Neural progenitor cell (in vitro differentiated cells): ENCODE measurements at regions not wholly inside any gene's neighbourhood (a gene's known extent, or its start where the extent isn't known, plus 50 kb on each side); places are given as distances from the start of the nearest gene placed in this dataset.

Experiments used
- CTCF ChIP-seq: fragments of 200-600 bp; sonication (generic); IDR thresholded peaks from 2 replicates; pipeline ENCODE4 v1.5.1; 2017; ENCODE audit warnings: antibody characterized with exemption, mild to moderate bottlenecking
- EZH2 ChIP-seq: fragments of 200-600 bp; sonication (generic); IDR thresholded peaks from 2 replicates; pipeline ENCODE4 v1.6.1; 2017; ENCODE audit warnings: antibody characterized with exemption, mild to moderate bottlenecking, moderate library complexity

- TF ChIP-seq CTCF (no peak), EZH2 (no peak)
Measured at GRCh38 chr11:43222215-43222614, 89.6 kb upstream of the API5 start.
